Suprapubic skin (tissue), 3 donors: ENCODE measurements at regions not wholly inside any gene's neighbourhood (a gene's known extent, or its start where the extent isn't known, plus 50 kb on each side); places are given as distances from the start of the nearest gene placed in this dataset.

Source experiments
- CTCF ChIP-seq, 2 donors: fragments of 200-600 bp in 1 of 2; fragments of 450-650 bp in 1 of 2; sonication (generic) in 1 of 2; IDR thresholded peaks; one replicate each; pipeline ENCODE4 v1.5.1; 2016 to 2019; ENCODE audit warnings: antibody characterized with exemption in 2 of 2, mild to moderate bottlenecking in 1 of 2, moderate library complexity in 1 of 2
- POLR2A ChIP-seq, 2 donors: fragments of 450-650 bp; IDR thresholded peaks; one replicate each; pipeline ENCODE4 v1.6.1; 2017; ENCODE audit warnings: antibody characterized with exemption in 2 of 2, mild to moderate bottlenecking in 2 of 2, moderate library complexity in 2 of 2

GRCh38 chr2:204364860-204365535, 180.3 kb upstream of the PARD3B start:
- no peak for TF ChIP-seq CTCF (IDR thresholded peaks at IDR 0.05)
- TF ChIP-seq POLR2A (IDR thresholded peaks at IDR 0.05) = no peak
